ENCODE measurements at regions not wholly inside any gene's neighbourhood (a gene's known extent, or its start where the extent isn't known, plus 50 kb on each side); places are given as distances from the start of the nearest gene placed in this dataset.

DNA sequence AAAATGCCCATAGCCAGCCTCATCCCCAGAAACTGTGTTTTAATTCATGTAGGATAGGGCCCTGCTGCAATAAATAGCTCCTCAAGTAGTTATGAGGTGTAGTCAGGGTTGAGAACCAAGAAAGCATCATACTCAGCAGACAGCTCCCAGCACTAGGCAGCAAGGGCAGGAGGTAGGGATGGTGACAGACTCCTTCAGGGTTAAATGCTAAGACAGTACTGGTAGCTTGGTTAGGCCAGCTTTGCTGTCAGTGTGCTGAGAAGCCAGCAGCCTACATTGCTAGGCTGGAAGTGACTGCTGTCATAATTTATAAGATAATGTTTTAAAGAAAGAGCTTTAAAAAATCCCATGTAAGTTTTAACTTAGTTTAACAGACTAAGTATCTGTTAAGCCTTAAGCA, 113.9 kb upstream of the IMMP2L start:
- Histone ChIP-seq H3K9me3 (no peaks in the 10 kb centered on the region), H3K9ac (ENCODE audit: low read depth in 2 of 2, low read length in 2 of 2) (no peak overlapping the region), H3K27ac (no peak overlapping the region), H3K36me3 (no peaks in the 10 kb centered on the region), H3K27me3 (no peaks in the 10 kb centered on the region), H3K4me1 (no peaks in the 10 kb centered on the region), H3K4me3 (no peak overlapping the region)
- no peak for DNase-seq
- TF ChIP-seq, protein P1, sequence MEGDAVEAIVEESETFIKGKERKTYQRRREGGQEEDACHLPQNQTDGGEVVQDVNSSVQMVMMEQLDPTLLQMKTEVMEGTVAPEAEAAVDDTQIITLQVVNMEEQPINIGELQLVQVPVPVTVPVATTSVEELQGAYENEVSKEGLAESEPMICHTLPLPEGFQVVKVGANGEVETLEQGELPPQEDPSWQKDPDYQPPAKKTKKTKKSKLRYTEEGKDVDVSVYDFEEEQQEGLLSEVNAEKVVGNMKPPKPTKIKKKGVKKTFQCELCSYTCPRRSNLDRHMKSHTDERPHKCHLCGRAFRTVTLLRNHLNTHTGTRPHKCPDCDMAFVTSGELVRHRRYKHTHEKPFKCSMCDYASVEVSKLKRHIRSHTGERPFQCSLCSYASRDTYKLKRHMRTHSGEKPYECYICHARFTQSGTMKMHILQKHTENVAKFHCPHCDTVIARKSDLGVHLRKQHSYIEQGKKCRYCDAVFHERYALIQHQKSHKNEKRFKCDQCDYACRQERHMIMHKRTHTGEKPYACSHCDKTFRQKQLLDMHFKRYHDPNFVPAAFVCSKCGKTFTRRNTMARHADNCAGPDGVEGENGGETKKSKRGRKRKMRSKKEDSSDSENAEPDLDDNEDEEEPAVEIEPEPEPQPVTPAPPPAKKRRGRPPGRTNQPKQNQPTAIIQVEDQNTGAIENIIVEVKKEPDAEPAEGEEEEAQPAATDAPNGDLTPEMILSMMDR (IDR thresholded peaks at IDR 0.05) = no peak
- intact Hi-C loops (cut with DNase I) = no loop called here

DNA sequence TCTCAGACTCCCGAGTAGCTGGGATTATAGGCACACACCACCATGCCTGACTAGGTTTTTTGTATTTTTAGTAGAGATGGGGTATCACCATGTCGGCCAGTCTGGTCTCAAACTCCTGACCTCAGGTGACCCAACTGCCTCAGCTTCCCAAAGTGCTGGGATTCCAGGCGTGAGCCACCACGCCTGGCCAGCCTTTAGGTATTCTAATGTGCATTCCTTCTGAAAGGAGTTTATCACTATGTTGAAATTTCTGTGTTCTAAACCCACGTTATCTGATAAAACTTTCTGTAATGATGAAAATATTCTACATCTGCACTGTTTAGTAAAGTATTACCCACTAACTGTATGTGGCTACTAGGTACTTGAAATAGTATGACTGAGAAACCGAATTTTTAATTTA, 110.6 kb upstream of the IMMP2L start:
- intact Hi-C loops (cut with DNase I) = no loop called here
- no peaks in the 10 kb centered on the region for H3K36me3 ChIP-seq
- no peak for DNase-seq
- no peak overlapping the region for H3K27ac ChIP-seq
- no peak overlapping the region for H3K4me3 ChIP-seq
- no peaks in the 10 kb centered on the region for H3K4me1 ChIP-seq
- H3K9me3 ChIP-seq = no peaks in the 10 kb centered on the region
- TF ChIP-seq, protein P1 (IDR thresholded peaks at IDR 0.05) = no peak
- H3K9ac ChIP-seq (ENCODE audit: low read depth in 2 of 2, low read length in 2 of 2) = no peak overlapping the region
- H3K27me3 ChIP-seq = no peaks in the 10 kb centered on the region

DNA sequence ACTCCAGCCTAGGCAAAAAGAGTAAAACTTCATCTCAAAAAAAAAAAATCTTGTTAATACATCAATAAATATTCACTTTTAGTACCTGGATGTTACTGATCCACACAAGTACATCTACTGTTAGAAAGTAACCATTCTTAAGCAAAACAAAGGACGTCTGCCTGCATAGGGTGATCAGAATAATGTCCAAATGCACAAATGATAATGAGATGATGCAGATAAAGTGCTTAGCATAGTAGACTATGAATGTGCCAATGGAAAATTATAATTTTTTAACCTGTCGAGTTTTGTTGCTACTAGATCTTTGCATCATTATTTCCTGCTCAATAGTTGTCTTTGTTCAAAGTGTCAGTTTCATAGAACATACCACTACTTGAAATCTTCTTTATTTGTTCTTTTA, 109.6 kb upstream of the IMMP2L start:
- Histone ChIP-seq H3K9me3 (no peaks in the 10 kb centered on the region), H3K9ac (ENCODE audit: low read depth in 2 of 2, low read length in 2 of 2) (no peak overlapping the region), H3K27ac (no peak overlapping the region), H3K27me3 (no peaks in the 10 kb centered on the region), H3K4me1 (no peaks in the 10 kb centered on the region), H3K36me3 (no peaks in the 10 kb centered on the region), H3K4me3 (no peak overlapping the region)
- TF ChIP-seq, protein P1 (IDR thresholded peaks at IDR 0.05) = no peak
- DNase-seq = no peak
- intact Hi-C loops (cut with DNase I) = no loop called here

DNA sequence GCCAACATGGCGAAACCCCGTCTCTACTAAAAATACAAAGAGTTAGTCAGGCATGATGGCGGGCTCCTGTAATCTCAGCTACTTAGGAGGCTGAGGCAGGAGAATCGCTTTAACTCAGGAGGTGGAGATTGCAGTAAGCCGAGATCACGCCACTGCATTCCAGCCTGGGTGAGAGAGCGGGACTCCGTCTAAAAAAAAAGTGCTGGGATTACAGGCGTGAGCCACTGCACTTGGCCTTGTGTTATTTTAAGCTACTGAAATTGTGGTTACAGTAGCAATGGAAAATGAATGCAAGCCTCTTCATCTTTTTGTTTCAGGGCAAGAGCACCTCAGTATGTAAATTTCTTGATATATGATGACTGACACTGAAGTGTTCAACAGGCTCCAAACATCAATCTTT, 106.4 kb upstream of the IMMP2L start:
- Histone ChIP-seq H3K27me3 (no peaks in the 10 kb centered on the region), H3K4me3 (no peak overlapping the region), H3K27ac (no peak overlapping the region), H3K9me3 (no peaks in the 10 kb centered on the region), H3K9ac (ENCODE audit: low read depth in 2 of 2, low read length in 2 of 2) (no peak overlapping the region), H3K4me1 (no peaks in the 10 kb centered on the region), H3K36me3 (no peaks in the 10 kb centered on the region)
- DNase-seq = no peak
- intact Hi-C loops (cut with DNase I) = no loop called here
- TF ChIP-seq, protein P1 (IDR thresholded peaks at IDR 0.05) = no peak

DNA sequence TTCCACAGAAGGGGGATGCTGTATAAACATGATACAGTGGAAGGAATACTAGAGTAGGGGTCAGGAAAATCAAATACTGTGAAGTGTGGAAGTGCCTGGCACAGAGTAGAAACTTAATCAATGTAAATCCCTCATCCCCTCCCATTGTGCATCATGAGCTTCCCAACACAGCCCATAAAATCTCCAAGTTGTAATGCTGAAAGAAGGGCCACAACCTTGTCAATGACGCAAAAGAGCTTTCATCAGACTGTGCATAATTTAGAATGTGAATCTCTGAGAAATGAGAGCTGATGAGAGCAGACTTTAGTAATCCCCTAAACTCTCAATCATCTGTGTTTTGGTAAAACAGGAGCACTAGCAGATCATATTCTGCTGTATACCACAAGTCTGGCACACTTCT, 105.2 kb upstream of the IMMP2L start:
- intact Hi-C loops (cut with DNase I) = no loop called here

More for the DNA sequence above, 105.2 kb upstream of the IMMP2L start:
- H3K27ac ChIP-seq = no peak overlapping the region
- TF ChIP-seq, protein P1 (IDR thresholded peaks at IDR 0.05) = no peak
- H3K9ac ChIP-seq (ENCODE audit: low read depth in 2 of 2, low read length in 2 of 2) = no peak overlapping the region
- H3K9me3 ChIP-seq = no peaks in the 10 kb centered on the region
- no peaks in the 10 kb centered on the region for H3K27me3 ChIP-seq
- no peaks in the 10 kb centered on the region for H3K4me1 ChIP-seq
- H3K36me3 ChIP-seq = no peaks in the 10 kb centered on the region
- DNase-seq = no peak
- H3K4me3 ChIP-seq = no peak overlapping the region

Data from colonic mucosa (tissue), 4 donors.